ENCODE measurements at regions not wholly inside any gene's neighbourhood (a gene's known extent, or its start where the extent isn't known, plus 50 kb on each side); places are given as distances from the start of the nearest gene placed in this dataset.

DNA sequence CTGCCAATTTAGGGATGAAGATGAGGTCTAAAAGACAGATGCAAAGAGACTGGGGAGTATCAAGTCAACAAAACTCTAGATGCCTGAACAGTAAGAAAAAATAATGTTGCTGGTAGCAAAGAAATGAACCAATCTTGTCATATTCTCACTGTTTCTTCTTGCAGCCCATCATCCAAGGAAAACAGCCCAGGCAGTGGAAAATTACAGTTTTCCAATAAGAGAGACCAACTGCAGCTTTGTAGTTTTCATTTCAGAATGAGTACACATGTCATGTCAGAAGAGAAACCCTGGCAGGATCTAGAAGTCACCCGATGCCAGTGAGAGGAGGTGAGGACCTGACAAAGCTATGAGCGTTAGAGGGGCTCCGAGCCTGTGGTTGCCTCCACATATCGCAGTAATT, 500.4 kb upstream of the PSMD7 start:
- no peaks in the 10 kb centered on the region for H4K20me1 ChIP-seq (ENCODE audit: insufficient read depth, low read length)
- TF ChIP-seq CTCF (IDR thresholded peaks at IDR 0.05; ENCODE audit: low read length) (no peak), EZH2 (IDR thresholded peaks at IDR 0.05; ENCODE audit: borderline replicate concordance, low read length) (no peak)
- no peaks in the 10 kb centered on the region for H3K27me3 ChIP-seq (ENCODE audit: insufficient read depth, low read length)
- H3K4me1 ChIP-seq (ENCODE audit: insufficient read depth, low read length, severe bottlenecking), result no peaks in the 10 kb centered on the region
- no peak overlapping the region for H3K9ac ChIP-seq (ENCODE audit: low read length)
- H2AFZ ChIP-seq (ENCODE audit: low read length), result no peak overlapping the region
- H3F3A ChIP-seq (ENCODE audit: insufficient read depth, low read length), result no peaks in the 10 kb centered on the region
- no peaks in the 10 kb centered on the region for H3K79me2 ChIP-seq (ENCODE audit: insufficient read depth, low read length)
- no peaks in the 10 kb centered on the region for H3K36me3 ChIP-seq (ENCODE audit: insufficient read depth, low read length)
- H3K4me2 ChIP-seq (ENCODE audit: low read length), result no peak overlapping the region
- H3K9me3 ChIP-seq (ENCODE audit: low read length), result no peaks in the 10 kb centered on the region
- no peak overlapping the region for H3K27ac ChIP-seq (ENCODE audit: low read depth, low read length, poor library complexity, severe bottlenecking)
- no peaks in the 10 kb centered on the region for H3K9me2 ChIP-seq (ENCODE audit: low read depth, low read length)
- H3K4me3 ChIP-seq (ENCODE audit: low read depth, low read length, poor library complexity, severe bottlenecking), result no peak overlapping the region

DNA sequence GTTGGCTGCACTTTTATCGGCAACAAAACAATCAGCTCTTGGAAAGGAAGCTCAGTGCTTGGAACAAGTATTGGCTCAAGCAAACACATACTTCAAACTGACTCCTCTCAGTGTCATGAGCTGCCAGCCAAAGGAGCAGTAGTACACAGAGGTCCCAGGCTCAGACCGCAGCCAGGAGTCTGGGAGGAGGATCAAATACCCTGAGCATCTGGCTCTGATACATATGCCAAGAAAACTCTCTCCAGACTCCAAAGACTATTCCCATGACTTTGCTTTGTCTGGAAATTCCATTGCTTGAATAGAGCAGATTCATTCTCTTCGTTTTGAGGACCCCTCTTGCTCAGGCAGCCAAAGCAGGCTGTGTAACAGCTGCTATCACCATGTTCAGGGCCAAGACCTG, 501.6 kb upstream of the PSMD7 start:
- no peaks in the 10 kb centered on the region for H3K36me3 ChIP-seq (ENCODE audit: insufficient read depth, low read length)
- H3K27me3 ChIP-seq (ENCODE audit: insufficient read depth, low read length), result no peaks in the 10 kb centered on the region
- H4K20me1 ChIP-seq (ENCODE audit: insufficient read depth, low read length), result no peaks in the 10 kb centered on the region
- no peaks in the 10 kb centered on the region for H3K9me3 ChIP-seq (ENCODE audit: low read length)
- no peak overlapping the region for H3K9ac ChIP-seq (ENCODE audit: low read length)
- H3K4me3 ChIP-seq (ENCODE audit: low read depth, low read length, poor library complexity, severe bottlenecking), result no peak overlapping the region
- H2AFZ ChIP-seq (ENCODE audit: low read length), result no peak overlapping the region
- H3K9me2 ChIP-seq (ENCODE audit: low read depth, low read length), result no peaks in the 10 kb centered on the region
- H3F3A ChIP-seq (ENCODE audit: insufficient read depth, low read length), result no peaks in the 10 kb centered on the region
- no peaks in the 10 kb centered on the region for H3K79me2 ChIP-seq (ENCODE audit: insufficient read depth, low read length)
- TF ChIP-seq CTCF (IDR thresholded peaks at IDR 0.05; ENCODE audit: low read length) (no peak), EZH2 (IDR thresholded peaks at IDR 0.05; ENCODE audit: borderline replicate concordance, low read length) (no peak)
- no peaks in the 10 kb centered on the region for H3K4me1 ChIP-seq (ENCODE audit: insufficient read depth, low read length, severe bottlenecking)
- H3K27ac ChIP-seq (ENCODE audit: low read depth, low read length, poor library complexity, severe bottlenecking), result no peak overlapping the region
- H3K4me2 ChIP-seq (ENCODE audit: low read length), result no peak overlapping the region

DNA sequence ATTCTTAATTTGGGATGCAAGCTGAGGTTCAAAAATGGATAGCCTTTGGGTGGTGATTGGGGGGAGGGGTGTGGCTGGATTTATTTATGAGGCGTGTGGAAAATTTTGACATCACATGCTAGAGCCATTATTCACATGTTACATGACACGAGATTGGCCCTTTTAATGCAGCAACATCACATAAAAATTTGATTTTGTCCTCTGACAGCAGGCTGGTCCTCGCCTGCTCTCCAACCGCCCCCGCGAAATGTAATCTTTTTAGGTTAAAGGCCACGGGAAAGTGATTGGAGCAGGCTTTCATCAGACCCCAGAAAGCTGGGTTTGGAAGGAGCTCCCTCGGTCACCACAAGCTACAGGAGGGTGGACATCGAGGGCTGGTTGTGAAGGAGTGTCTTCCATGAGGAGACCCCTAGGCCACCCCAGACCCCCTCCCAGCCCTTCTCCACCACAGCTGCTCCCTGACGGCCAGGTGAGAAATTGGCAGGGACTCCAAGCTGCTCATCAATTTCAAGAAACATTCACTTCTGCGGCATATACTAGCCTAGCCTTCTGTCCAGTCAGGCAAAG, 502.7 kb upstream of the PSMD7 start:
- no peaks in the 10 kb centered on the region for H3K9me3 ChIP-seq (ENCODE audit: low read length)
- no peaks in the 10 kb centered on the region for H3F3A ChIP-seq (ENCODE audit: insufficient read depth, low read length)
- H3K36me3 ChIP-seq (ENCODE audit: insufficient read depth, low read length), result no peaks in the 10 kb centered on the region
- no peaks in the 10 kb centered on the region for H3K79me2 ChIP-seq (ENCODE audit: insufficient read depth, low read length)
- H2AFZ ChIP-seq (ENCODE audit: low read length), result no peak overlapping the region
- no peaks in the 10 kb centered on the region for H3K27me3 ChIP-seq (ENCODE audit: insufficient read depth, low read length)
- no peak overlapping the region for H3K9ac ChIP-seq (ENCODE audit: low read length)
- no peaks in the 10 kb centered on the region for H4K20me1 ChIP-seq (ENCODE audit: insufficient read depth, low read length)
- H3K4me1 ChIP-seq (ENCODE audit: insufficient read depth, low read length, severe bottlenecking), result no peaks in the 10 kb centered on the region
- TF ChIP-seq EZH2 (IDR thresholded peaks at IDR 0.05; ENCODE audit: borderline replicate concordance, low read length) (no peak), CTCF (IDR thresholded peaks at IDR 0.05; ENCODE audit: low read length) (no peak)
- no peak overlapping the region for H3K27ac ChIP-seq (ENCODE audit: low read depth, low read length, poor library complexity, severe bottlenecking)
- no peak overlapping the region for H3K4me3 ChIP-seq (ENCODE audit: low read depth, low read length, poor library complexity, severe bottlenecking)
- H3K9me2 ChIP-seq (ENCODE audit: low read depth, low read length), result no peaks in the 10 kb centered on the region
- no peak overlapping the region for H3K4me2 ChIP-seq (ENCODE audit: low read length)
